ENCODE measurements at regions not wholly inside any gene's neighbourhood (a gene's known extent, or its start where the extent isn't known, plus 50 kb on each side); places are given as distances from the start of the nearest gene placed in this dataset.
"Not testable (repeated sequence)": the region's sequence is repeated elsewhere in the genome, so short reads cannot be mapped to it uniquely, and the experiment has no call there.

DNA sequence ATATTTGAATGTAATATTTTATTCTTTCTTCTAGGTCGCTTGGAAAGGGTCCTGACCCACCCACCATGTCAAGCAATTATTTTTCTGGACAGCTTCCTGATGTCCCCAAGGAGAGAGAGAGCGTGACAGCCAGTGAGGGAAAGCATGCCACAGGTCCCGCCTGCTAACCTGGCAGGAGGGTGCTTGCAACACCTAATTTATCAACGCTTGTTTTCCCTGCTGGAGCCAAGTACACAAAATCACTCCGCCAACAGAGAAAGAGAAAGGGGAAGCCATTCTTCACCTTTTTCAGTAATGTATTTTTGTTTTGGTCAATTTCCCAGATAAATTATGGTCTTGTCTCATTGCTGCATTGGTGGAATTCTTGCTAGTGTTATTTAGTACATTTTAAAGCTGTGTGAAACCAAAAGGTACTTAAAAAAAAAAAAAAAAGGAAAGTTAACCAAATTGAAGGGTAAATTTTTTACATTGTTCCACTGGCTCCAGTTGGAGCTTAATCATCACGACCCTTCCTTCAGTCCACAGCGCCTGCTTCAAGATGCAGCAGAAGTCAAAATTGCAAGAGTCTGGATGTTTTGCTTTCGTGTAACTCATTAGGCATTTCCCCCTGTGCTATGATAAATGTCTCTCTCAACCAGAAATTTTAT, 88.5 kb upstream of the COPS8 start:
- Histone ChIP-seq H2BK15ac (replicated peaks; ENCODE audit: low read depth) (no peak overlapping the region), H4K5ac (ENCODE audit: low read length) (no peak overlapping the region), H3K23ac (ENCODE audit: low read length) (no peak overlapping the region), H3K9ac (ENCODE audit: low read length) (no peak overlapping the region), H3K56ac (ENCODE audit: low read length) (no peak overlapping the region), H2BK5ac (ENCODE audit: low read length) (no peak overlapping the region), H3K4me2 (ENCODE audit: low read length) (no peak overlapping the region), H3K18ac (ENCODE audit: low read length) (no peak overlapping the region), H3K36me3 (ENCODE audit: control insufficient read depth, insufficient read depth, low read length) (no peaks in the 10 kb centered on the region), H4K8ac (ENCODE audit: low read depth, low read length) (no peak overlapping the region), H3K4ac (ENCODE audit: low read depth, low read length) (no peak overlapping the region), H3K4me1 (ENCODE audit: control insufficient read depth, low read depth, low read length) (peaks cover 1% of the 10 kb centered on the region), H3K79me1 (ENCODE audit: low read length) (no peaks in the 10 kb centered on the region), H2AK5ac (ENCODE audit: low read length) (no peak overlapping the region), H3K27me3 (ENCODE audit: insufficient read depth, low read length, poor library complexity) (no peaks in the 10 kb centered on the region), H2BK120ac (ENCODE audit: low read depth, low read length) (no peak overlapping the region), H3K4me3 (ENCODE audit: low read length) (no peak overlapping the region), H3K27ac (ENCODE audit: low read depth, low read length) (no peak overlapping the region), H3K79me2 (ENCODE audit: control insufficient read depth, insufficient read depth, low read length) (no peaks in the 10 kb centered on the region)
- DNase-seq = peak; percentile 37
- WGBS (ENCODE audit: extremely low coverage, insufficient coverage, low lambda C conversion rate) = no CpG with 5 or more reads among the region's 8 CpGs

DNA sequence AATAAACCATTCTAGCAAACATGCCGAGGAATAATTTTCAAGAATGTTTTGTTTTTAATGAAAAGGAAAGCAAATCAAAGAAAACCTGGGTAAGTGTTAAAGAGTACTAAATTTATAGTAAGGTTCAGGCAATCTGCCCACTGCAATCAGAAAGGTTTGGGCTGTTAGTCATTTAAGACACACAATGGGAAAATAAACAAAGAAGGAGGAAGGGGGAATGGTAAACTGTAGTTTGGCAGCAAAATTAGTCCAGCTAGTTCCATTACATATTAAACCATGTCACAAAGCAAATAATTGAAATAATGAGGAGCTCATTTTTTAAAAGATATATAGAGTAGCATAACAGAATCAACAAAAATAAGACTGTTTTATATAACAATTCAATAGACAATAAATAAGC, 87.5 kb upstream of the COPS8 start:
- Histone ChIP-seq H2BK15ac (replicated peaks; ENCODE audit: low read depth) (no peak overlapping the region), H3K23ac (ENCODE audit: low read length) (no peak overlapping the region), H3K79me1 (ENCODE audit: low read length) (no peaks in the 10 kb centered on the region), H3K27me3 (ENCODE audit: insufficient read depth, low read length, poor library complexity) (no peaks in the 10 kb centered on the region), H2BK120ac (ENCODE audit: low read depth, low read length) (no peak overlapping the region), H4K8ac (ENCODE audit: low read depth, low read length) (no peak overlapping the region), H3K4me3 (ENCODE audit: low read length) (no peak overlapping the region), H3K4ac (ENCODE audit: low read depth, low read length) (no peak overlapping the region), H3K27ac (ENCODE audit: low read depth, low read length) (no peak overlapping the region), H2AK5ac (ENCODE audit: low read length) (no peak overlapping the region), H3K18ac (ENCODE audit: low read length) (no peak overlapping the region), H2BK5ac (ENCODE audit: low read length) (no peak overlapping the region), H3K79me2 (ENCODE audit: control insufficient read depth, insufficient read depth, low read length) (no peaks in the 10 kb centered on the region), H3K36me3 (ENCODE audit: control insufficient read depth, insufficient read depth, low read length) (no peaks in the 10 kb centered on the region), H3K56ac (ENCODE audit: low read length) (no peak overlapping the region), H3K4me1 (ENCODE audit: control insufficient read depth, low read depth, low read length) (peaks cover 1% of the 10 kb centered on the region), H4K5ac (ENCODE audit: low read length) (no peak overlapping the region), H3K4me2 (ENCODE audit: low read length) (no peak overlapping the region), H3K9ac (ENCODE audit: low read length) (no peak overlapping the region)
- DNase-seq = no peak
- WGBS (ENCODE audit: extremely low coverage, insufficient coverage, low lambda C conversion rate) = no CpG with 5 or more reads among the region's 1 CpG

DNA sequence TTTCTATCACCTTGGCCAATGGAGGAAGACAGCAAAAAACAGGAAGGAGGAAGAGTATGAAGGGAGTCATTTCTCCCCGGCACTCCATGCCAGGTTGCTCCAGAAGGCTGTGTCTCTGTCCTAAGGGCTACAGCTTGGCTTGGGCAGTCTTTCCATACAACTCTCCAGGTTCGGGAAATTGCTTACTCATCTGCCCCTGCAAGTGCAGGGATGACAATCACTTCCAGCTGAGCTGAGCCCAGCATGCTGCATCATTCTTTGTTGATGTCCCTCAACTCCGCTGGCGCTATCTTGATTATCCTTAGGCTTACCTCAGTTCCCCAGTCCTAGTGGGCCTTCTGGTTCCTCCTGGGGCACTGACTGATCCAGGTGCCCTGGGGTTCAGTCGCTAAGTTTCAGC, 86.9 kb upstream of the COPS8 start:
- WGBS (ENCODE audit: extremely low coverage, insufficient coverage, low lambda C conversion rate) = no CpG with 5 or more reads among the region's 5 CpGs
- Histone ChIP-seq H3K79me2 (ENCODE audit: control insufficient read depth, insufficient read depth, low read length) (no peaks in the 10 kb centered on the region), H3K27ac (ENCODE audit: low read depth, low read length) (no peak overlapping the region), H4K5ac (ENCODE audit: low read length) (no peak overlapping the region), H3K4me1 (ENCODE audit: control insufficient read depth, low read depth, low read length) (peaks cover 1% of the 10 kb centered on the region), H3K9ac (ENCODE audit: low read length) (no peak overlapping the region), H3K79me1 (ENCODE audit: low read length) (no peaks in the 10 kb centered on the region), H3K36me3 (ENCODE audit: control insufficient read depth, insufficient read depth, low read length) (no peaks in the 10 kb centered on the region), H2BK120ac (ENCODE audit: low read depth, low read length) (no peak overlapping the region), H3K18ac (ENCODE audit: low read length) (no peak overlapping the region), H3K23ac (ENCODE audit: low read length) (no peak overlapping the region), H2BK5ac (ENCODE audit: low read length) (no peak overlapping the region), H3K4me2 (ENCODE audit: low read length) (no peak overlapping the region), H3K56ac (ENCODE audit: low read length) (no peak overlapping the region), H2AK5ac (ENCODE audit: low read length) (no peak overlapping the region), H3K27me3 (ENCODE audit: insufficient read depth, low read length, poor library complexity) (no peaks in the 10 kb centered on the region), H3K4ac (ENCODE audit: low read depth, low read length) (no peak overlapping the region), H2BK15ac (replicated peaks; ENCODE audit: low read depth) (no peak overlapping the region), H4K8ac (ENCODE audit: low read depth, low read length) (no peak overlapping the region), H3K4me3 (ENCODE audit: low read length) (no peak overlapping the region)
- DNase-seq = peak; percentile 66

DNA sequence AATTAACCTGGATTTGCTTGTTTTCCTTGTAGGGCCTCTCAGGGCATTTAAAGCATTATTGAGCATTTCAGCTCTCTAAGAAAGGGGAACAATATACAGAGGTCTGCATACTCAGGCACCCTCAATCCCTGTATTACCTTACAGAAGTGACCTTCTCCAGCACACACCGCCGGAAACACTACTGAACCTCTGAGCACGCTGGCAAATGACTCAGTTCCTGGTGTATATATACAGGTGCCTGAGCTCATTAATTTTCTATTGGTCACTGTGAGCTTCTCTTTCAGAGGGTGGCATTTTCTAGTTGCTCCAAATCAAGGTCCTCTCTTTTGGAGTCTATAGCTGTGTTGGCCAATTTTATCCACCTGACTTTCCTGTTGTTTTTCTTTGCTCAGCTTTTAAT, 85.2 kb upstream of the COPS8 start:
- H2BK120ac ChIP-seq (ENCODE audit: low read depth, low read length) = no peak overlapping the region
- no peak overlapping the region for H3K4me2 ChIP-seq (ENCODE audit: low read length)
- H3K4me1 ChIP-seq (ENCODE audit: control insufficient read depth, low read depth, low read length) = peaks cover 1% of the 10 kb centered on the region
- WGBS (ENCODE audit: extremely low coverage, insufficient coverage, low lambda C conversion rate) = no CpG with 5 or more reads among the region's 3 CpGs
- no peak overlapping the region for H3K56ac ChIP-seq (ENCODE audit: low read length)
- no peaks in the 10 kb centered on the region for H3K27me3 ChIP-seq (ENCODE audit: insufficient read depth, low read length, poor library complexity)
- no peaks in the 10 kb centered on the region for H3K36me3 ChIP-seq (ENCODE audit: control insufficient read depth, insufficient read depth, low read length)
- no peak overlapping the region for H3K18ac ChIP-seq (ENCODE audit: low read length)
- no peak overlapping the region for H3K9ac ChIP-seq (ENCODE audit: low read length)
- H2BK15ac ChIP-seq (replicated peaks; ENCODE audit: low read depth) = no peak overlapping the region
- H3K79me1 ChIP-seq (ENCODE audit: low read length) = no peaks in the 10 kb centered on the region
- no peak overlapping the region for H3K4ac ChIP-seq (ENCODE audit: low read depth, low read length)
- H3K4me3 ChIP-seq (ENCODE audit: low read length) = no peak overlapping the region
- no peak overlapping the region for H4K5ac ChIP-seq (ENCODE audit: low read length)
- no peak overlapping the region for H2BK5ac ChIP-seq (ENCODE audit: low read length)
- H3K79me2 ChIP-seq (ENCODE audit: control insufficient read depth, insufficient read depth, low read length) = no peaks in the 10 kb centered on the region
- DNase-seq = no peak
- no peak overlapping the region for H4K8ac ChIP-seq (ENCODE audit: low read depth, low read length)
- no peak overlapping the region for H3K23ac ChIP-seq (ENCODE audit: low read length)
- no peak overlapping the region for H3K27ac ChIP-seq (ENCODE audit: low read depth, low read length)
- no peak overlapping the region for H2AK5ac ChIP-seq (ENCODE audit: low read length)

DNA sequence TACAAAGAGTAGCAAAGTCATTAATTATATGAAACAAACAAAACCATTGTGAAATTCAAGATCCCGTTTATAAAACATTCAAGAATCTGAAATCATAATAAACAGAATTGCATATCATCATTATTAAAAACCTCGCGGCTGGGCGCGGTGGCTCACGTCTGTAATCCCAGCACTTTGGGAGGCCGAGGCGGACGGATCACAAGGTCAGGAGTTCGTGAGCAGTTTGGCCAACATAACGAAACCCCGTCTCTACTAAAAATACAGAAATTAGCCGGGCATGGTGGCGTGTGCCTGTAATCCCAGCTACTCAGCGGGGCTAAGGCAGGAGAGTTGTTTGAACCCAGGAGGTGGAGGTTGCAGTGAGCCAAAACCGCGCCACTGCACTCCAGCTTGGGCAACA, 80.3 kb upstream of the COPS8 start:
- not testable (repeated sequence) for H3K4me2 ChIP-seq (ENCODE audit: low read length); H3K4me3 ChIP-seq (ENCODE audit: low read length); H3K56ac ChIP-seq (ENCODE audit: low read length); H2BK5ac ChIP-seq (ENCODE audit: low read length); H2BK15ac ChIP-seq (replicated peaks; ENCODE audit: low read depth); H3K27me3 ChIP-seq (ENCODE audit: insufficient read depth, low read length, poor library complexity); H3K27ac ChIP-seq (ENCODE audit: low read depth, low read length); H4K5ac ChIP-seq (ENCODE audit: low read length); H3K9ac ChIP-seq (ENCODE audit: low read length); H2BK120ac ChIP-seq (ENCODE audit: low read depth, low read length); H3K23ac ChIP-seq (ENCODE audit: low read length); H3K79me1 ChIP-seq (ENCODE audit: low read length); H3K4ac ChIP-seq (ENCODE audit: low read depth, low read length); H3K18ac ChIP-seq (ENCODE audit: low read length); H3K36me3 ChIP-seq (ENCODE audit: control insufficient read depth, insufficient read depth, low read length); H3K79me2 ChIP-seq (ENCODE audit: control insufficient read depth, insufficient read depth, low read length); H4K8ac ChIP-seq (ENCODE audit: low read depth, low read length); H3K4me1 ChIP-seq (ENCODE audit: control insufficient read depth, low read depth, low read length); H2AK5ac ChIP-seq (ENCODE audit: low read length); DNase-seq
- no CpG with 5 or more reads among the region's 17 CpGs for WGBS (ENCODE audit: extremely low coverage, insufficient coverage, low lambda C conversion rate)

DNA sequence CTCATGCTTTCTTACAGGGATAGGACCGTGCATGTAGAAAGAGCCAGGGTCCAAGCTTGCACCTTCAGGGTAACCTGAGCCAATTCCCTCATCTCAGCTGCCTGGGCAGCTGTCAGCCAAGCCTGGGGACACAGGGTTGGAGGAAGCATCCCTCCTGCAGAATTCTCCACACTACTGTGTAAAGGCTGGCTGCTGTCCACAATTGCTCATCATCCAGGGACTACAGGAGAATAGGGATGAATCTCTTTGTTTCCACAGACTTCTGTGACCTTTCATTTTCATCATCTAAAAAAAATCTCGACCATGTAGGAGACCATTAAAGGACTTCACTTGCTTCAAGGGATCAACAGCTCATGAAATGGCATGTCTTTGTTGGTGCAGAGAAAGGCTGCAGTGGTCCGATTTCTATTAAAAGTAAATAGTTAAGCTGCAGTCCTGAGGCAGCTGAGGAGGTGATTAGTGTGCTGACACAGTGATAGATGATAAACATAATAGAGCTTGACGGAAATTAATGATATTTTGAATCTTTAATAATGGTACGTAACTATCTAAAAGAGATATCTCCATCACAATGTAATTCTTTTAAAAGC, 74.4 kb upstream of the COPS8 start:
- Histone ChIP-seq H3K27ac (ENCODE audit: low read depth, low read length) (no peak overlapping the region), H3K36me3 (ENCODE audit: control insufficient read depth, insufficient read depth, low read length) (no peaks in the 10 kb centered on the region), H3K4me2 (ENCODE audit: low read length) (no peak overlapping the region), H4K8ac (ENCODE audit: low read depth, low read length) (no peak overlapping the region), H3K18ac (ENCODE audit: low read length) (peak overlapping the region; percentile 3), H3K4me1 (ENCODE audit: control insufficient read depth, low read depth, low read length) (peaks cover 5% of the 10 kb centered on the region), H3K23ac (ENCODE audit: low read length) (no peak overlapping the region), H3K79me1 (ENCODE audit: low read length) (no peaks in the 10 kb centered on the region), H3K27me3 (ENCODE audit: insufficient read depth, low read length, poor library complexity) (no peaks in the 10 kb centered on the region), H3K9ac (ENCODE audit: low read length) (no peak overlapping the region), H3K4ac (ENCODE audit: low read depth, low read length) (no peak overlapping the region), H3K56ac (ENCODE audit: low read length) (no peak overlapping the region), H2AK5ac (ENCODE audit: low read length) (no peak overlapping the region), H4K5ac (ENCODE audit: low read length) (no peak overlapping the region), H2BK15ac (replicated peaks; ENCODE audit: low read depth) (no peak overlapping the region), H2BK120ac (ENCODE audit: low read depth, low read length) (no peak overlapping the region), H2BK5ac (ENCODE audit: low read length) (no peak overlapping the region), H3K79me2 (ENCODE audit: control insufficient read depth, insufficient read depth, low read length) (no peaks in the 10 kb centered on the region), H3K4me3 (ENCODE audit: low read length) (no peak overlapping the region)
- DNase-seq = no peak
- no CpG with 5 or more reads among the region's 5 CpGs for WGBS (ENCODE audit: extremely low coverage, insufficient coverage, low lambda C conversion rate)

Data from mesendoderm (in vitro differentiated cells).